WTC11 (cell line): ENCODE measurements at regions not wholly inside any gene's neighbourhood (a gene's known extent, or its start where the extent isn't known, plus 50 kb on each side); places are given as distances from the start of the nearest gene placed in this dataset.

ENCODE experiments used
- CTCF ChIP-seq: fragments of 200-600 bp; IDR thresholded peaks from 2 replicates; pipeline ENCODE4 v1.8.0; 2022; ENCODE audit warnings: antibody characterized with exemption
- ZBTB21 ChIP-seq: sonication (generic); formaldehyde crosslinking; IDR thresholded peaks from 2 replicates; pipeline ENCODE4 v1.8.1; 2023; ENCODE audit warnings: mild to moderate bottlenecking, missing genetic modification reagents, borderline replicate concordance
- TF ChIP-seq, protein P1 (sequence below): sonication (generic); formaldehyde crosslinking; IDR thresholded peaks from 2 replicates; pipeline ENCODE4 v1.8.1; 2022; ENCODE audit warnings: missing genetic modification reagents, borderline replicate concordance

- TF ChIP-seq, protein P1, sequence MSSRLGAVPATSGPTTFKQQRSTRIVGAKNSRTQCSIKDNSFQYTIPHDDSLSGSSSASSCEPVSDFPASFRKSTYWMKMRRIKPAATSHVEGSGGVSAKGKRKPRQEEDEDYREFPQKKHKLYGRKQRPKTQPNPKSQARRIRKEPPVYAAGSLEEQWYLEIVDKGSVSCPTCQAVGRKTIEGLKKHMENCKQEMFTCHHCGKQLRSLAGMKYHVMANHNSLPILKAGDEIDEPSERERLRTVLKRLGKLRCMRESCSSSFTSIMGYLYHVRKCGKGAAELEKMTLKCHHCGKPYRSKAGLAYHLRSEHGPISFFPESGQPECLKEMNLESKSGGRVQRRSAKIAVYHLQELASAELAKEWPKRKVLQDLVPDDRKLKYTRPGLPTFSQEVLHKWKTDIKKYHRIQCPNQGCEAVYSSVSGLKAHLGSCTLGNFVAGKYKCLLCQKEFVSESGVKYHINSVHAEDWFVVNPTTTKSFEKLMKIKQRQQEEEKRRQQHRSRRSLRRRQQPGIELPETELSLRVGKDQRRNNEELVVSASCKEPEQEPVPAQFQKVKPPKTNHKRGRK (CRISPR knock-in tag) = no peak
- no peak for TF ChIP-seq CTCF
- no peak for TF ChIP-seq ZBTB21
These were observed 930.5 kb downstream of the TLE4 start for GRCh38 chr9:80502306-80502705.
